ENCODE measurements at regions not wholly inside any gene's neighbourhood (a gene's known extent, or its start where the extent isn't known, plus 50 kb on each side); places are given as distances from the start of the nearest gene placed in this dataset.

DNA sequence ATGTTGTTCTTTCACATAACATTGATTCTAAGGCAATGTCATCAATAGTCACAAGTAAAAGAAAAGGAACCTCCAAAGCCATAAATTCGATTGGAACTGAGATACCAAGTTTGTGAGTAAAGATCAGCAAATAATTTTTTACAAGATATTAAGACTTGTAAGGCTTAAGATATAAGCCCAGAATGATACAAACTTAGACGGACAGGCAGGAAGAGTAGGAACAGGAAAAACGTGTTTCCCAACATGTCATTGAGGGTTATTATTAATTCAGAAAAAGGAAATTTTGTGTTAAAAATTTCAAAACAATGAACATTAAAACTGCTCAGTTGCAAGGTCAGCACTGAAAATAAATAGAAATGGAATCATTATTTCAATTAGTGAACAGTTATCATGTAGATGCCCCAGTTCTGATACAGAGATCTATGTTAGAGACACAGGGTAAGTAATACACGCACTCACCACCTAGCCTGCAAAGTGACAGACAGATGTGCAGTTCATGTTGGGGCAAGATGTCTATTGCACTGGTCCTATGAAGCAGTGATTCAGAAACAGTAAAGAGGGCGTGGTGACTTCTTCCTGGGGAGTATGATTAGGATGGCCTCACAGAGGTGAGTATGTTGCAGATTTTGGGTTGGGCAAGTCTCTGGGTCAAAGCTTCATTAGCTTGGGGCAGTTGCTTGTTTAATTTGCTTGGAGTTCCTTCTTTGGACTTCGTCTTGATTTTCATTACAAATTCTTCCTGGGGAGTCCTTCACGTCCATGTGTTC is 284.4 kb downstream of the SETD4 start:
- H3K4me3 ChIP-seq (ENCODE audit: low read depth, low read length) = no peak overlapping the region
- DNase-seq (ENCODE audit: low read depth) = no peak
- TF ChIP-seq, protein P1, sequence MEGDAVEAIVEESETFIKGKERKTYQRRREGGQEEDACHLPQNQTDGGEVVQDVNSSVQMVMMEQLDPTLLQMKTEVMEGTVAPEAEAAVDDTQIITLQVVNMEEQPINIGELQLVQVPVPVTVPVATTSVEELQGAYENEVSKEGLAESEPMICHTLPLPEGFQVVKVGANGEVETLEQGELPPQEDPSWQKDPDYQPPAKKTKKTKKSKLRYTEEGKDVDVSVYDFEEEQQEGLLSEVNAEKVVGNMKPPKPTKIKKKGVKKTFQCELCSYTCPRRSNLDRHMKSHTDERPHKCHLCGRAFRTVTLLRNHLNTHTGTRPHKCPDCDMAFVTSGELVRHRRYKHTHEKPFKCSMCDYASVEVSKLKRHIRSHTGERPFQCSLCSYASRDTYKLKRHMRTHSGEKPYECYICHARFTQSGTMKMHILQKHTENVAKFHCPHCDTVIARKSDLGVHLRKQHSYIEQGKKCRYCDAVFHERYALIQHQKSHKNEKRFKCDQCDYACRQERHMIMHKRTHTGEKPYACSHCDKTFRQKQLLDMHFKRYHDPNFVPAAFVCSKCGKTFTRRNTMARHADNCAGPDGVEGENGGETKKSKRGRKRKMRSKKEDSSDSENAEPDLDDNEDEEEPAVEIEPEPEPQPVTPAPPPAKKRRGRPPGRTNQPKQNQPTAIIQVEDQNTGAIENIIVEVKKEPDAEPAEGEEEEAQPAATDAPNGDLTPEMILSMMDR (IDR thresholded peaks at IDR 0.05; ENCODE audit: control insufficient read depth, extremely low read depth, insufficient read depth) = no peak

DNA sequence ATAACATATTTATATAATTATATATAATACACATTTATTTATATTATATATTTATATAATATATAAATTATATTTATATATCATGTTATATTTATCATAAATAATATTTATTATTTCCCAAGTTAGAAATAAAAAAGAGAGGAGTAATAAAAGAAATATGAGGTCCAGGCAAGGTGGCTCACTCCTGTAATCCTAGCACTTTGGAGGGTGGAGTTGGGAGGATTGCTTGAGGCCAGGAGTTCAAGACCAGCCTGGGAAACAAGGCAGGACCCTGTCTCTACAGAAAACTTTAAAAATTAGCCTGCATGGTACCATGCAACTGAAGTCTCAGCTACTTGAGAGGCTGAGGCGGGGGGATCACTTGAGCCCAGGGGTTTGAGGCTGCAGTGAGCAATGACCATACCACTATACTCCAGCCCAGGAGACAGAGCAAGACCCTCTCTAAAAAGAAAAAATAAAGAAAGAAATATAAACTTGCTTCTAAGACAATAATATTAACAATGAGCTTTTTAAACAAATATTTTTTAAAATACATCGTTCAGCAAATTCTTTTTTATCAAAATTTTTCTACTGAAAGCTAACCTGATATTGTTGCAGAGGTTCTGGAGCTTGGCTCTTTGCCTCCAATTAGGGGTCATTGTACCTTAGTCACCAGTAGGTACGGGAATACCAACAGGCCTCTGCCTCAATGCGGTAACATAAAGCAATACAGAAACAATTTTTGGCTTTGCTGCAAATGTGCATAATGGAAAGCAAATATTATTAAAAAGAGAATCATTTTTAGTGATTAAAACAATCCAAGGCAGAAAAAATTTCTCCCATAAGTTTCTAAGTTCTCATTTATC is 290.0 kb downstream of the SETD4 start:
- no peak overlapping the region for H3K4me3 ChIP-seq (ENCODE audit: low read depth, low read length)
- TF ChIP-seq, protein P1 (IDR thresholded peaks at IDR 0.05; ENCODE audit: control insufficient read depth, extremely low read depth, insufficient read depth) = no peak
- no peak for DNase-seq (ENCODE audit: low read depth)

DNA sequence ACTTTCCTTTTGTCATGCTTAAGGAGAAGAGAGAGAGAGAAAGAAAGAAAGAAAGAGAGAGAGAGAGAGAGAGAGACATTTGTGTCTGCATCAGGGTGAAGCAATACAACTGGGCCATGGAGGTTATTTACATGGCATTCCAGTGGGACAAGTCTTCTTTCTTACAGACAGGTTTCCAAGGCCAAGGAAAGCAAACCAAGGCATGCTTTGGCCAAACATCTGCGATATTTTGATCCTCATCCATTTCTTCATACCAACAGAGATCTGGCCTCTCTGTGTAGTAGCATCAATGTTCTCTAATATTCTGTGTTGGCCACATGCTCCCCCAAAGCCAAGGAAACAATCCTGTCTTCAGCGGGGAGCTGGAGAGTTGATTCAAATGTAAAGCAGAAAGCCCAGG is 292.1 kb downstream of the SETD4 start:
- H3K4me3 ChIP-seq (ENCODE audit: low read depth, low read length) = no peak overlapping the region
- no peak for DNase-seq (ENCODE audit: low read depth)
- TF ChIP-seq, protein P1 (IDR thresholded peaks at IDR 0.05; ENCODE audit: control insufficient read depth, extremely low read depth, insufficient read depth) = no peak

DNA sequence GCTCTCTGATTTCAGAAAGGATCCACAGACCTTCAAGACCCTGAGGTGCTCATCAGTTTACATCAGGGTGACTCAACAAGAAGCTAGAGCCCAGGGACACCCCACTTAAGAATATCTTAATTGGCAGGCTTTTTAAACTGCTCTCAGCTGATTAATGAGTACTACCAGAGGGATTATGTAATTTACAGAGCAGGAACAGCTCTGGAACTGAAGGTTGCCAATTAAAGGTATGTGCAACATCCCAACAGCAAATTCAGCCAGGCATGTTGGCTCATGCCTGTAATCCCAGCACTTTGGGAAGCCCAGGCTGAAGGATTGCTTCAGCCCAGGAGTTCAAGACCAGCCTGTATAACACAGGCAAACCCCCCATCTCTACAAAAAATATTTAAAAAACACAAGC is 295.7 kb downstream of the SETD4 start:
- H3K4me3 ChIP-seq (ENCODE audit: low read depth, low read length) = no peak overlapping the region
- no peak for DNase-seq (ENCODE audit: low read depth)
- TF ChIP-seq, protein P1 (IDR thresholded peaks at IDR 0.05; ENCODE audit: control insufficient read depth, extremely low read depth, insufficient read depth) = no peak

DNA sequence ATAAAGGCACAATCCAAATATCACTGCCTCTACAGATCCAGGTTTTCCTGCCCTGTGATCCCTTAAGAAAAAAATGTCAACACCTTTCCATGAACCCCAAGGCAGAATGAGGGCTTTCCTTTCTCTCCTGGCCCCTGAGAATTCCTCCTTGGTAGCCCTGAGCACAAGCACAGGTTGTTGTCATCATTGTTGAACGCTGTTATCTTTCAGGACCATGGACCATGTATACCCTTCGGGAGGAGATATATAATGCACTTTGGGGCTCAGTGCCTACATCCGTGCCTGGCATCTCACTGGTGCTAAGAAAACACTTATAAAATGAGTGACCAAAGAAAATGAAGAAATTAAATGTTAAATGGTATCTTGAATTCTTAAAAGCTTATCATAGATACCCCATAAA is 296.2 kb downstream of the SETD4 start:
- TF ChIP-seq, protein P1 (IDR thresholded peaks at IDR 0.05; ENCODE audit: control insufficient read depth, extremely low read depth, insufficient read depth) = no peak
- H3K4me3 ChIP-seq (ENCODE audit: low read depth, low read length) = no peak overlapping the region
- no peak for DNase-seq (ENCODE audit: low read depth)

DNA sequence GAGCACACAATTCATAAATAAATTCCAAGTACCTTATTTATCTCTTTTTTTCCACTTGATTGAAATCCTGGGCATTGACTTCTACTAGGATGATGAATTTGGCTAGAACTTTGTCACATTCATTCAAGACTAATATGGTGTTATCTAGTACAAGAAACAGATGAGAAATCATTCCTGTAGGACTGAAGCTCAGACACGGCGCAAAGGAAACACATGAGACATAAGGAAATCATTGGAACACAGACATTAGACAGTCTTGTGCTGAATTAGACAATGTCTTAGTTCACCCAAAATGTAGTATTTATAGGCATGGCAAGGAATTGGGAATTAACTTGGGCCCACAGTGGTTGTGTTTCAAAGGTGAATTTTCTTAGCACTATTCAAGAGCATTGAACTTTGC is 305.7 kb downstream of the SETD4 start:
- TF ChIP-seq, protein P1 (IDR thresholded peaks at IDR 0.05; ENCODE audit: control insufficient read depth, extremely low read depth, insufficient read depth) = no peak
- DNase-seq (ENCODE audit: low read depth) = no peak
- H3K4me3 ChIP-seq (ENCODE audit: low read depth, low read length) = no peak overlapping the region
